ENCODE measurements at regions not wholly inside any gene's neighbourhood (a gene's known extent, or its start where the extent isn't known, plus 50 kb on each side); places are given as distances from the start of the nearest gene placed in this dataset.

DNA sequence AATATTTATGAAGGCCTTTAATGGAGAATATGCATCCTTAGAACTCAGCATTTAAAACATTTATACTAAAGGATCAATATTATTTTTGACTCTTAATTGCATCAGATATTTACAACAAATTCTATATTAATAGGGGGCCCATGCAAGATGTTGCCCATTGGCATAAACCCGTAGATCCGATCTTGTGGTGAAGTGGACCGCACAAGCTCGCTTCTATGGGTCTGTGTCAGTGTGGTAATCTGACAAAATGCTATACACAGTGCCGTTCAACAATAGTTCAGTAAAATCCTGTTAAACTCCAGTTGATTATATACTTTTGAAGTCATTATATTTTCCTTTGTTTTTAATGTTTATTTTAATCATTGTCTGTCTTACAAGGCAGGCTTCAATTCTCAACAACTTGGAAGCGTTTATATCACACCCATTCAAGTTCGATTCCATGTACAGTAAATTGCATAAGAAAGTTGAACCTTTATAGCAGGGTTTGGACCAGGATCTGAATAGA lies 809.2 kb downstream of the USP25 start:
- no peak for DNase-seq (ENCODE audit: low read depth in 2 of 2)

DNA sequence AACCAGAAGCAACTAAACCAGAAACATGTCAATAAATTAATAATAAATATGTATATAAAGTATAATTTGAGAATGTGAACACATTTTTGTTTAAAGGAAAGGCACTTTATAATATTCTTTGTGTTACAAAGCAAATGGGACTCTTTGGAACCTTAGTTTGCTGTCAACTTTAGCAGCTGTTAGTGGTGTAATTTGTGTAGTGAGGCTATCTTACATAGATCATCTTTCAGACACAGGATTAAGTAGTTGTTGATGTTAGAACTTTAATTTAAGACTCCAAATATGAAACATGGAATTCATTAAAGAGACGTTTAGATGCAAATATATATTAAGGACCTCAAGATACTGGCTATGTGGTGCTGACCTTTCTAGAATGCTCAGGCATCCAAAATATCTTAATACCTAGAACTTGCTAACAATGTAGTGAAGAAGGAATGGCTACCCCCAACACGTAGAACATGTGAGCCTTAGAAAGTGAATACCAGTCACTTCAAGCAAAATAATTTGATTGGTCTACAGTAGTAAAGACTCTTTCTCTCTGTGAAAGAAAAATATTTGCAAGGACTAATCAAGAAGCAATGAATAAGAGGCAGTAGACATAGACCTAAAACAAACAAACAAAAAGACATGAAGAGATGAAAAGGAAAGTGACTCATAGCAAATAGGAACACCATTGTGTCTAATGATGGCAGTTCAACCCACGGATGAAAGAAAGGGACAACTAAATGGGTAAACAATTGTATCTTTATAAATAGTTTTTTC lies 811.4 kb downstream of the USP25 start:
- no peak for DNase-seq (ENCODE audit: low read depth in 2 of 2)

DNA sequence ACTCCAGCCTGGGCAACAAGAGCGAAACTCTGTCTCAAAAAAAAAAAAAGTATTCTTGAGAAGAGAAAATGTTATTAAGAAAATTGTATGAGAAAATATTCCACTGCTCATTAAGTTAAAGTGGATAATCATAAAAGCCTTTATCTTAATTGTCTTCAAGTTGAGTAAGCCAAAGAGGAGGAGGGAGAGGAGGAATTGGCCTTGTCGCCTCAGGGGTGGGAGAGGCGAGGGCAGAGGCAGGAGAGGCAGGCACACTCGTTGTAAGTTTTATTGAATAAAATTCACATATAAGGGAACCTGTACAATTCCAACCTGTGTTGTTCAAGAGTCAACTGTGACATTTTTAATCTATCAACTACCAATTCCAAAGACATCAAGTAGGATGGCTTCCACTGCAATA lies 820.3 kb downstream of the USP25 start:
- no peak for DNase-seq (ENCODE audit: low read depth in 2 of 2)

DNA sequence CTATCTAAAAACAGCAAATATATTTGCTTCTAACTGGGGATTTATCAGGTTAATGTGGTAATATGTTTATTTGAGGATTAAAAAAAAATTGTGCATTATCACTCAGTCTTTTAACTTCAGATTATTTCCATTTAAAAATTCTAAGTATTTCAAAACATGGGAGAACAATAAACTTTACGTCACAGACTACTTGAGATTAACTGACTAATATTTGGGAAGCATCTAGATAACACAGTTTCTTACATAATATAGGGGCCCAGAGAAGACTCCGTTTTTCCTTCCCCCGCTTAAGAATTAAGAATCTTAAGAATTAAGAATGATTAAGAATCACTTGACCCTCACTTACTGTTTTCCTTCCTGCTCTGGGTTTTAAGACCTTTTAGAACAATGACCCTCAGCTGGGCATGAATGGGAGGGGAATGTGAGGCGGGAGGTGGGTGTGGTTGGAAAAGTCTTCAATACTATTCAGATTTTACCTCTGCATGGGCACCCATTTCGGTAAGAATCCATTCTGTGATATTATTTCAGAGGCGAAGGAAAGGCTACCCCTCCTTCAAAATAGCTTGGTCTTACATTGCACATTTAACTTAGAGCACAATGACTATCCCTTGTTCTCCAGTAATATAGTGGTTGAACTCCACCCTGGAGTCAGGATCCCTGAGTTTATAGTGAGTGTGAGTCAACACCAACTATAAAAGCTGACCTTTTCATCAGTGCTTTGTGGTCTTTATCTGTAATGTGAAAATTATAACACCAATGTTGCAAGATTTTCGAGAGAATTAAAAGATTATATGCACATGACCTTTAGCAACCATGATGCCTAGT lies 821.3 kb downstream of the USP25 start:
- DNase-seq (ENCODE audit: low read depth in 2 of 2) = no peak

DNA sequence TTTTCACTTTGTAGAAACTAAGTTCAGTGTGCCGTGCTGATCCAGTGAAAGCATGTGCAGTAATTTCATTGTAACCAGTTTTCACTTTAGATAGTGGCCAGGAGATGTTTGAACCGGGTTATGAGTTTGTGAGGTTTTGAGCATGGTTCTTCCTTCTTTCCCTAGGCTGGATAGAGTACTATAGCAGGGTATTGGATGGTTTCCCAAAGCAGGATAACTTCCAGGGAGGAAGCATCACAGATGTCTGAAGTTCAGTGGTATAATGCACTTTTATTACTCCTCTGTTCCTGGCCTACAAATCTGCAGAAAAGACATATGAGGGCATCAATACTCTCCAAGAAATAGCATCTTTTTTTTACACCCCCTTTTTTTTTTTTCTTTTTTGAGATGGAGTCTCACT lies 823.1 kb downstream of the USP25 start:
- no peak for DNase-seq (ENCODE audit: low read depth in 2 of 2)

DNA sequence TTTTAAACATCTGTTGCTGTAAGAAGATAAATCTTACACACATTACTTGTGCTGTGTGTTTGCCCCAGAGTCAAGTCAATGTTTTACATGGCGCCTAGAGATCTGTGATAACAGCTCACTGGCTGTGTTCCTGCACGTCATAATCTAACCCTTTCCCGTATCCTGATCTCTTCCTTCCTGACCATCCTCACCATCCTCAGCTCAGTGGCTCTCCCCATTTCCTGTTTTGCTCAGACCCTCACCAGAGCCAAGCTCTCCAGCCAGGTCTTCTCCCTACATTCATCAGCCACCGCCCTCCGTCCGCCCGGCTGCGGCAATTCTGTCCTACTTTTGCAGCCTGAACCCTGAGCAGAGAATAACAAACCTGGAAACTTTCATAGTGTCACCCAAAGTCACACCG lies 824.7 kb downstream of the USP25 start:
- no peak for DNase-seq (ENCODE audit: low read depth in 2 of 2)

DNA sequence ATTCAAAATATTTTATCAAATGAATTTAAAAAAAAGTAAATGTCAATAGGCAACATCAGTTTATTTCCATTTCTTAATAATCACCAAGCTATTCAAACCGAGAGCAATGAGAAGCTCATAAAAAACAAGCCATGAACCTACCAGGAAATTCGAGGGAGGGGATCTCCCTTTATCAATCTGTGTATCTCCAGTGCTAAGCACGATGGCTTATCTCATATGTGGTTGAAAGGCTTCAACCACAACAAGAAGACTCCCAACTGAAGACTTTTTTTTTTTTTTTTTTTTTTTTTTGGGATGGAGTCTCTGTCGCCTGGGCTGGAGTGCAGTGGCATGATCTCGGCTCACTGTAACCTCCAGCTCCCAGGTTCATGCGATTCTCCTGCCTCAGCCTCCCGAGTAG lies 833.3 kb downstream of the USP25 start:
- no peak for DNase-seq (ENCODE audit: low read depth in 2 of 2)

DNA sequence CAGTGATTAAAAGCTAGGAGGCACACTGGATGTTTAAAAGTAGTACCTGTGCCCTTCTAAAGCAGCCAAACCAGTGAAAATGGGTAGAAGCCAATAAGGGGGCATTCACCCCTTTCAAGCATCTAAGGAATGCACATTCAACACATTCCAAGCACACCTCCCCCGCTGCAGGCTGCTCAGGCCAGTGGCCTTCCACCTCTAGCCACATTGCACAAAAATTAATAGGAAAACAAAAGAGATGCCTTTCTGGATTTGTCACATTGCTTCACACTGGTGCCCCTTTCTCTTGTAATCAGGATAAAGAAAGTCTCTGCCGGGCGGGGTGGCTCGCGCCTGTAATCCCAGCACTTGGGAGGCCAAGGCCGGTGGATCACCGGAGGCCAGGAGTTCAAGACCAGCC lies 834.0 kb downstream of the USP25 start:
- DNase-seq (ENCODE audit: low read depth in 2 of 2) = no peak

DNA sequence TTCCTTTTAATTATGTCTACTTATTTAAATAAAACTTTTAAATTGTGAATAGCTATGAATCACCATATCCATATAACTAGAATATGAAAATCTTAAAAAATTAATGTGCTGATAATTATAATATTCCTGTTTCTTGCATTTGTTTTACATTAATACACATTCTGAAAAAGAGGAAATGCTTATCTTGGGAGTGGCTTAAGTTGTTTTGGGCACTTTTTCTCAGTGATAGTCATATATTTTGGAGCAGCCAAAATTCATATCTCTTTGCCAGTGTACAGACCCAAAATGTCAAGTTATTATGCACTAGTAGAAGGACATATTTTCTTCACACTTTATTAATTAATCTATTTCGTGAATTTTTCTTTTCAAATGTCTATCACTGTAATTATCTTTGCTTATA lies 838.5 kb downstream of the USP25 start:
- DNase-seq (ENCODE audit: low read depth in 2 of 2) = no peak

DNA sequence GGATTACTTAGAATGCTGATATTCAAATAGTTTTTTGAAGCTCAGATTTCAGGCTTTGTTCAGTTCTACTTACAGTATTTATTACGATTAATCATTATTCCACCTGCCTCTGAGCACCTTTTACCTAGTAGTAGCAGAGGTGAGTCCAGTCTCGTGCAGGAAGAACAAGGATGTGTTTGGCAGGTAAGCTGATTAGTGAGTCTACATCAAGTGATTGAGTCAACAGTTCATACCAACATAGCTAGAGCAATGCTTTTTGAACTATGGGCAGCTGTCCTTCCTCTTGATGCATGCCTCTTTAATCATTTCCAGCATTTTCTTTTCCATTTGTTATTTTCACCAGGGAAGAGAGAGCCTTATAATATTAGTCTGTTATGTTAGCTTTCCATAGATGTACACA lies 838.9 kb downstream of the USP25 start:
- no peak for DNase-seq (ENCODE audit: low read depth in 2 of 2)

DNA sequence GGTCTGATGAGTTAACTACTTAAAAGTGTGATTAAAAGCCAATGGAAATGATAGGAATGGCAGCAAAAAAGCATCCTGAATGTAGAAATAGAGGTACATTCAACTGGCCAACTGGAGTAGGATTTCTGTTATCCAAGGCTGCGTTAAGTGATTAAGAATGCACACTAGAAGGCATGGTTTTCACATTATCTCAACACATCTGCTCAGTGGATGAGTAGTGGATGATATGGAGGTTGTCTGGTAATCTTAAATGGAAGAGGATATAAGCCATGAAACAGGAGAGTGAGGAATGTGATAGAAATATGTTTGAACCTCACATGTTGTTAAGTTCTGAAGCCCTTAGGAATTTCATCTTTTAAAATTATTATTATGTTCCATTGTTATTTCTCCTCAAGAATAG lies 839.9 kb downstream of the USP25 start:
- DNase-seq (ENCODE audit: low read depth in 2 of 2) = no peak

DNA sequence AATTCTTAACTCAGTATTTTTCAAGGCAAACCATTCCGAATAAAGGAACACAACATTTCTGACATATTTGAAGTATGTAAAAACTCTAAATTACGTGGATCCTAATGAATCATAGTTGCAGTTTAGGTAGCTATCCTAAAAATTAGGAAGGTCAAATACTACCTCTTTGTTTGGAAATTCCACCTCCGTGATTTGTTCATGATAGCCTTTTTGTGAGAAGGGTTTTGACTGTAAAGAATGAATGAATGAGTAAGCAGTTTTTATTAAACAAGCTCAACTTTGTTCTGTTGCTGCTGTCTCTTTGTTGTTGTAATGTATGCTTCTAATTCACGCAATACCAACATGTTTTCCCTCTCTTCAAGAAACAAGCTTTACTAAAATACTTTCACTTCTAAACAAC lies 840.4 kb downstream of the USP25 start:
- DNase-seq (ENCODE audit: low read depth in 2 of 2) = no peak

DNA sequence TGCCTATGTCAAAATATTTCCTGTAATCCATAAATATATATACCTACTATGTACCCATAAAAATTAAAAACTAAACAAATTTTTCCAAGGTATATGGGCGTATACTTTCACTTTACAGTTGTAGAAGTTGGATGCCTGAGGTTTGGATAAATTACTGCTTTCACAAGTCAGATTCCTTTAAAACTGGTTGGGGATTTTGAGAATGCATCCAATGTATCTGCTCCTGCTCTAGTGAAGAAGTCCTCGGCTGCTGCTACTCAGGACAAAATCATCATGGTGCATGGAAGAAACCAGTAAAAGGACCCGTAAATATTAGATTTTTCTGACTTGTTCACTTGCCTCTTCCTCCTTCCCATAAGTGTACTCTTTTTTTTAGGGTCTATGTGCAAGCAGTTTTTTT lies 841.1 kb downstream of the USP25 start:
- no peak for DNase-seq (ENCODE audit: low read depth in 2 of 2)

DNA sequence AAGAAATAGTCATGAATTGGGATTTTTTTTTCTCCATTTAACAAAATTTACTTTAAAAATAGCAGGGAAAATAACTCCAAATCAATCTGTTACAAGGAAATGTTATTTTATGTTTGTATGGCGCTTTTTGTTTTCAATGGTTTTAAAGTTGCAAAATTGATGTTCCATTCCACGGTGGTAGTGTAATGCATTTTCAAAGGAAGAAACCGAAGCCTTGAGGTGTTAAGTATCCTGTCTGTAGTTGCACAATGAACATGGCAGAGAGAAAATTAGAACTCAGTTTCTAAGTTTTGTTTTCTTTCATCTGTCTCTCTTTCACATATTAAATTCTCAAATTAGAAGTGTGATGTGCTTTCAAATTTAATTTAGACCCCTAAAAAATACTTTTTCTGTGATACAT lies 841.8 kb downstream of the USP25 start:
- DNase-seq (ENCODE audit: low read depth in 2 of 2) = no peak

DNA sequence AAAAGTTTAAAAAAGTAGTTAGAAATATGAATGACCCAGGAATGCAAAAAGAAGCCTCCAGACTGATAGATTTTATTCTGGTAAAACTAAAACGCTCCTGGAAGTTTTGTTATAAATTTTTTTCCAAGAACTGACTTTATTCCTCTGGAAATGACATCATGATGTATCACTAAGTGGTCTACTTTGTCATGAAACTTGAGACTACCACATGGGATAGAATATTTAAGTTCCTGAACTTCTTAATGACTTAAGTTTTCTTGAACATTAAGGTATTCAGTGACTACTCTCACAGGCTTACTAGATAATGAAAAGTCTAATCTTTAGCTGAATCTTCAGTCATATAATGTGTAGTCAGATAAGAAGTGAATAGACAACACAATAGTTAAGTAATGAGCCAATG lies 842.2 kb downstream of the USP25 start:
- no peak for DNase-seq (ENCODE audit: low read depth in 2 of 2)

DNA sequence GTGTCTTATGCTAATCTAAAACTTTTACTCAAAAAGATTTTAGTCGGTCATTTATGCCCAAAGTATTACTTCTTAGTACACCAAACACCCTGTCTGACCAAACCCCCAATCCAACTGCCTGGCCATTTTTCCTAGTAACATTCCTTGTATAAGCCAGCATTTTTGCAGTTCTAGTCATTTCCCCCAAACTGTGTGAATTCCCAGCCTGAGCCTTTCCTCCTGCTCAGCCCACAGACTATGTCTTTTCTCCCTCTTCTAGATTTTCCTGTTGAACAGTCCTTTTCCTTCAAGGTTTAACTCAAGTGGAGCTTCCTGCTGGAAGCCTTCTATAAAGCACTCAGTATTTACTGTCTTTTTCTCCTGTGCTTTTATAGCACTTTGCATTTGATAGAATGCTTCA lies 843.8 kb downstream of the USP25 start:
- no peak for DNase-seq (ENCODE audit: low read depth in 2 of 2)

DNA sequence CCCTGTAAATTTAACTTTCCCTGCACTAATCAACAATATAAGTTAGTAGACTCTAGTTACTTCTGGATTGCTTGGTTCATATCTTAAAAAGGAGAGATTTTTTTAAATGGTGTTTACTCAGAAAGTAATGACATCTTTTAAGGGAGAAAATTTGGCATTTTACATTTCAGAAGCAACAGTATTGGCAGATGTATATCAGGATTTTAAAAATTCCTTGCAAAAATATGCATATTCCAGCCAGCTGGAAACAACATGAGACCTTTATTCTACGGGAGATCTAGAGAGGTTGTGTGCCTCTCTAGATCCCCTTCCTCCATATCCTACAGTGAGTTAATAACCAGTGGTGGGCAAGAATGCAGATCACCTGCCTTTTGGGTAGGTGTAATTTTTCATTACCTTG lies 848.2 kb downstream of the USP25 start:
- no peak for DNase-seq (ENCODE audit: low read depth in 2 of 2)

DNA sequence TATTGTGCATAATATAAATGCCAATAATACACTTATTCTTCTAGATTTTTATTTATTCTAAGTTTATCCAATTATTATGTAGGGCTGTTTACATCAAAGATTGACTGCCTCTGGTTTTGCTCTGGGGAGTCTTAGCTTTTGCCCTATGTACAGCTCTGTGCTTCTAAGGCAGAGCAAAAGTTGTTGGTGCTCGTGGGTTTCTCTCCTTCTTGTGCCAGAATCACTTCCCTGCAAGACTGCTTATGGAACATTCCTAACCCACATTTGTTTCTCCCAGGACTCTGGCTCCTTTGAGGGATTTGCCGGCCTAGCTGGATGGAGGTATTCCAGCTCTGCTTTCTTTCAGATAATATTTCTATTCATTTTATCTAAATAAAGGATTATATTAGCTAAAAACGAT lies 849.1 kb downstream of the USP25 start:
- no peak for DNase-seq (ENCODE audit: low read depth in 2 of 2)

DNA sequence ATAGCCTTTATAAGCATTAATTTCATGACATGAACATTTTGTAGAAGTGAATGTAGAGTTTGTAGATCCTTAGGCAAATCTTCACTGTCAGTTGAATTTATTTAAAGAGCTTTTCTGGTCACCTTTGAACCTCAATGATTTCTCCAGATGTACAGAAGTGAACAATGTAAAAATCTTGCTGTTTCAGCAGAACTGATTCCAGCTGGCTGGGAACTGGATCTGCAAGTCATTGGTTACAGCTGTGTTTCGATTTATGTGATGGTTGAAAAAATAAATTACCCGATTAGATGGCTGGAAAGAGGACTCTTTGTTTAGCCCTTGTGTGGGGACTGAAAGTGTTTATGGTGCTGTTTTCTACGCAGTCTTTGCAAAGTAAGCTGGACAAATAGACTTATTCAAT lies 849.8 kb downstream of the USP25 start:
- DNase-seq (ENCODE audit: low read depth in 2 of 2) = no peak

DNA sequence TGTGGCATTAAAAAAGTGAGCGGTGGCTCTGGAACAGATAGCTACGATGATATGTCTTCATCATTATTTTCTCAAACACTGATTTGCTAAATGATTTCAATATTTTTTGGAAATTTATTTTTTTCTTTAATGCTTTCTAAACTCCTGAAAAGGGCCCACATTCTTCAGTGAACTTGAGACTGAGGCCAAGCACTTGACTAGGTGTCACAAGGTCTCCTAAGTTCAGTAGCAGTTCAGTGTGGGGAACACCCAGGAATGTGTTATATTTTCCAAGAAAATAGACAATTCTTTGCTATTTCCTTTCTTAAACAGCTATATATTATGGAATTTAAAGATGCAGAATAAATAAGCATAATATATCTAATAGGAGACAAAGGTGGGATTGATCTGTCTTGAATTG lies 850.9 kb downstream of the USP25 start:
- no peak for DNase-seq (ENCODE audit: low read depth in 2 of 2)

DNA sequence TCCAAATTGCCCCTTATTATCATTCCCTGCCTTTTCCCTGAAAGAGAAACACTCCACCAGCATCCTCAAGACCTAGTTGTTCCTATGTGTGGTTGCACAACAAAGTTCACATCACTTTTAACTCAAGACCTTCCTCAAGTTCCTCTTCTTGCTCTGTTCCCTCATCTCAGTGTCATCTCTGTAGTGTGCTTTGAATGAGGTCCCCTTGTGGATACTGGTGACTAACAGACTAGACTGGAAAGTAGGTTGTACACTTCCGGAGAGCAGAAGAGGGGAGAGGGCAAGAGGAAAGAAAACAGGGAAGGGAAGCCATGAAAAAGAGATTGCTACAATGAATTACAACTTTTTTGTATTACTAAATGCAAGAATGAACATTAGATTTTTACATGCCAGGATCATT lies 853.8 kb downstream of the USP25 start:
- DNase-seq (ENCODE audit: low read depth in 2 of 2) = no peak

DNA sequence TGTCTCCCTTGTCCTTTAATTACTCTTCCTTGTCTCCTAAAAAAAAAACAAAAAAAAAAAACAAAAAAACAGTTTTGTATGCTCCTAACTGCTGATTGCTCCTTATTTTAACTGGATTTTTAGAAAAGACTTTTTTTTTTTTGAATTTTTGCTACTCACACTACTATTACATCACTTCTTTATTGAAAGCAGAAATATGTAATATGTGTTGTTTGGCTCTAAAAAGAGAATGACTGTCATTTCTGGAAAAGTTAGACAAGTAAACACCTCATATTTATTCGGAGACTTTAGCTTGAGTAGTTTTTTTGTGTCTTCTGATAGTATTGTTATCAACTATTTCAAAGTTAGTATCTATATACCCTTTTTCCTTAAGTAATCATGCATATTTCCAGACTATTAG lies 855.0 kb downstream of the USP25 start:
- no peak for DNase-seq (ENCODE audit: low read depth in 2 of 2)

DNA sequence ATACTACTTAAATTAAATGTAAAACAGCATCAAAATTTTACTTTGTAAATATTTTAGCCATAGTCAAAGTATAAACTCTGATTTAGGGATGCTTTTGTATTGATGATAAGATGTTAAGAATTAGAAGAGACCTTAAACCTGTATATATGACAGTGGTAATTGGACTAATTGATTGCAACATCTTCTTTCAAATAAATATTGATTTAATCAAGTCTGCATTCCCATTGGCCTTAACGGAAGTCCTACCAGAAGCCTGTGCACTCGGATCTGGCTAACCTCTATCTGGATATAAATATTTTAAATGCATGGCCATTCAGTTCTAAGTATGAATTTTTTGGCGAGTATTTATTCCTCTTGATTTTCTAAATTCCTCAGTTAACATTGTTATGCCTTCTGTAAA lies 856.1 kb downstream of the USP25 start:
- DNase-seq (ENCODE audit: low read depth in 2 of 2) = no peak

Measured in stimulated activated CD8-positive, alpha-beta memory T cell treated with anti-CD3 and anti-CD28 coated beads, Interleukin-7, amount 100 ng/mL, for 1 hour (primary cell).